Lower leg skin (tissue), 4 donors: ENCODE measurements at regions not wholly inside any gene's neighbourhood (a gene's known extent, or its start where the extent isn't known, plus 50 kb on each side); places are given as distances from the start of the nearest gene placed in this dataset.
"Not testable (repeated sequence)": the region's sequence is repeated elsewhere in the genome, so short reads cannot be mapped to it uniquely, and the experiment has no call there.

ENCODE experiments used
- DNase-seq, 2 donors: peaks; one replicate each; pipeline ENCODE4 v3.0.0-alpha.2; 2019; ENCODE audit warnings: low spot score in 2 of 2
- H3K4me3 ChIP-seq: fragments of 200-600 bp; sonication (generic); 2 replicates; pipeline ENCODE4 v1.5.1; 2017; ENCODE audit warnings: mild to moderate bottlenecking, low read depth; ENCODE audit not compliant: poor library complexity, severe bottlenecking
- POLR2A ChIP-seq, 2 donors: fragments of 450-650 bp; IDR thresholded peaks; one replicate each; pipeline ENCODE4 v1.6.1; 2016 to 2017; ENCODE audit warnings: antibody characterized with exemption in 2 of 2, mild to moderate bottlenecking in 1 of 2, moderate library complexity in 1 of 2
- WGBS, 2 donors: methylation state at CpG; one replicate each; pipeline ENCODE4 v1.1.5; 2018; 5-methylcytosine and 5-hydroxymethylcytosine counted together
- intact Hi-C: fragments of 100-400 bp; cut with DNase I; formaldehyde crosslinking; loops from one replicate; pipeline ENCODE4 v1.15.0; 2023; ENCODE audit warnings: low total_unique reads
- TF ChIP-seq, protein P1 (sequence below), 3 donors: fragments of 450-650 bp; IDR thresholded peaks; one replicate each; pipeline ENCODE4 v1.5.1; 2016; ENCODE audit warnings: antibody characterized with exemption in 3 of 3, mild to moderate bottlenecking in 3 of 3, moderate library complexity in 2 of 3

DNA sequence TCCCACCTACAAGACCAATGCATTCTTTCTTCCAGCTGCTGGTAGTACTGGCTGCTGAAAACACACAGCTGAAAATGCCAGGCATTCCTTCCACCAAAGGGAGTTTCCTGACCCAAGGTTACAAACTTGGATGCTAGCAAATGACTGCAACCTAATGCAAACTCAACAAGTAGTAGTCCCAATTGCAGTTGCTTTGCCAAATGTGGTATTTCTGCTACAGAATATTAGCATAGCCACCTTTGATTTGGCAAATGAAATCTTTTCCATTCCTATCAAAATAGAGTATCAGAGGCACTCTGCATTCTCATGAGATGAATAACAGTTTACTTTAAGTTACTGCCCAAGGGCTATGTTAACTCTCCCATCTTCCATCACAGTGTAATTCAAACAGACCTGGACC, 172.0 kb upstream of the ARHGAP42 start:
- no peak for DNase-seq
- intact Hi-C loops, result no loop called here

DNA sequence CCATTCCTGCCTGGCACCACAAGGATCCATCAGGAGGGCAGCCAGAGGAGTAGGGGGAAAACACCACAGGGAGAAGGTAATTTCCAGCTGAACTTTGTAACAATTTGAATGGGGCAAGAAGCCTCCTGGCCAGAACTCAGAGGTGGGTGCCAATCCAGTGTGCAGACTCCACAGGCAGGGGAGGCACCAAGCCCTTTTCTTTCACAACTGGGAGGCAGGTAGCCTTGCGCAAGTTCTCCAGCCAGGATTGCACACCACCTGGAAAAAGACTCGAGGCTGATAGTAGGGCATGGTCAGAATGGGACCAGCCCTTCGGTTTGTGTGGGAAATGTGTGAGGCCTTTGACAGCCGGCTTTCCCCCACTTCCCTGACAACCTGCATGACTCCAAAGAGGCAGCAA, 161.9 kb upstream of the ARHGAP42 start:
- no peak for DNase-seq
- intact Hi-C loops, result no loop called here
- WGBS, 2 donors, result 82 to 93% methylated on average over 4 of the region's 4 CpGs
- no peak for TF ChIP-seq POLR2A (IDR thresholded peaks at IDR 0.05)
- TF ChIP-seq, protein P1, sequence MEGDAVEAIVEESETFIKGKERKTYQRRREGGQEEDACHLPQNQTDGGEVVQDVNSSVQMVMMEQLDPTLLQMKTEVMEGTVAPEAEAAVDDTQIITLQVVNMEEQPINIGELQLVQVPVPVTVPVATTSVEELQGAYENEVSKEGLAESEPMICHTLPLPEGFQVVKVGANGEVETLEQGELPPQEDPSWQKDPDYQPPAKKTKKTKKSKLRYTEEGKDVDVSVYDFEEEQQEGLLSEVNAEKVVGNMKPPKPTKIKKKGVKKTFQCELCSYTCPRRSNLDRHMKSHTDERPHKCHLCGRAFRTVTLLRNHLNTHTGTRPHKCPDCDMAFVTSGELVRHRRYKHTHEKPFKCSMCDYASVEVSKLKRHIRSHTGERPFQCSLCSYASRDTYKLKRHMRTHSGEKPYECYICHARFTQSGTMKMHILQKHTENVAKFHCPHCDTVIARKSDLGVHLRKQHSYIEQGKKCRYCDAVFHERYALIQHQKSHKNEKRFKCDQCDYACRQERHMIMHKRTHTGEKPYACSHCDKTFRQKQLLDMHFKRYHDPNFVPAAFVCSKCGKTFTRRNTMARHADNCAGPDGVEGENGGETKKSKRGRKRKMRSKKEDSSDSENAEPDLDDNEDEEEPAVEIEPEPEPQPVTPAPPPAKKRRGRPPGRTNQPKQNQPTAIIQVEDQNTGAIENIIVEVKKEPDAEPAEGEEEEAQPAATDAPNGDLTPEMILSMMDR (IDR thresholded peaks at IDR 0.05), result no peak
- no peak overlapping the region for H3K4me3 ChIP-seq

More for the DNA sequence above, 172.0 kb upstream of the ARHGAP42 start:
- no peak for TF ChIP-seq POLR2A (IDR thresholded peaks at IDR 0.05)
- TF ChIP-seq, protein P1 (IDR thresholded peaks at IDR 0.05), result no peak
- no peak overlapping the region for H3K4me3 ChIP-seq

DNA sequence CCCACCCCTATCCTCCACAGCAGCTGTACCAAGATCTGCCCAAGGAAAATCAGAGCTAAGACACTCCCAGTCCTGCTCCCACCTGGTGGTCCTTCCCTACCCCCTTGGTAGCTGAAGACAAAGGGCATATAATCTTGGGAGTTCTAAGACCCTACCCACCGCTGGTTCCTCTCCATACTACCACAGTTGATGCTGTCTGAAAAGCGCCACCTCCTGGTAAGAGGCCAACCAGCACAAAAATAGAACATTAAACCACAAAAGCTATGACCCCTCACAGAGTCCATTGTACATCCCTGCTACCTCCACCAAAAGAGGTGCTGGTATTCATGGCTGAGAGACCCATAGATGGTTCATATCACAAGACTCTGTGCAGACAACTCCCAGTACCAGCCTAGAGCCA, 161.5 kb upstream of the ARHGAP42 start:
- 63 to 71% methylated on average over 2 of the region's 2 CpGs for WGBS, 2 donors
- intact Hi-C loops, result no loop called here
- DNase-seq, result no peak
- H3K4me3 ChIP-seq, result no peak overlapping the region
- TF ChIP-seq, protein P1 (IDR thresholded peaks at IDR 0.05), result no peak
- TF ChIP-seq POLR2A (IDR thresholded peaks at IDR 0.05), result no peak

DNA sequence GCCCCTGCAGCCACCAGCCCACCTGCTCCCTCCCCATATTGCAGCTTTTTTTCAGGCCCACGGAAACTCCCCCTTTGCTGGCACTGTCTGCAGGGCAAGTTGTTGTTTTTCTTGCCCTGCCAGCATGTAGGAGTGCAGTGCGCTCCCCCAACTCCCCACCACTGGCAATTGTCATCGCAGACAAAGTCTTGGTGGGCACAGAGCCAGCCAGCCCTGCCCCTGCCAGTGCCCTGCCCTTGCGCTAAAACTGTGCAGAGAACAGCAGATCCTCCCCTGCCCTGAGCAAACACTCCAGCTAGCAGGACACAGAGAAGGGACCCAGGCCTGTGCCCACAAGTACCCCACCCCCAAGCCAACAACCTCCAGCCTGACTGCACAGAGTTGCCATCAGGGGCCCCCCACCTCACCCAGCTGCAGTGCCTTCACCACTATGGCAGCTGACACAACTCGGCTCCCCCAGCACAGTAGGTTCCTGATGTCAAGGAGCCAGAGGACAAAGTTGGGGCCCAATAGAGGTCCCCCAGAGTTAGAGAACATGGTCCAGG, 158.1 kb upstream of the ARHGAP42 start:
- no peak for DNase-seq
- intact Hi-C loops, result no loop called here
- WGBS, 2 donors, result 77 to 84% methylated on average over 5 of the region's 5 CpGs
- TF ChIP-seq, protein P1 (IDR thresholded peaks at IDR 0.05), result no peak
- TF ChIP-seq POLR2A (IDR thresholded peaks at IDR 0.05), result no peak
- no peak overlapping the region for H3K4me3 ChIP-seq

DNA sequence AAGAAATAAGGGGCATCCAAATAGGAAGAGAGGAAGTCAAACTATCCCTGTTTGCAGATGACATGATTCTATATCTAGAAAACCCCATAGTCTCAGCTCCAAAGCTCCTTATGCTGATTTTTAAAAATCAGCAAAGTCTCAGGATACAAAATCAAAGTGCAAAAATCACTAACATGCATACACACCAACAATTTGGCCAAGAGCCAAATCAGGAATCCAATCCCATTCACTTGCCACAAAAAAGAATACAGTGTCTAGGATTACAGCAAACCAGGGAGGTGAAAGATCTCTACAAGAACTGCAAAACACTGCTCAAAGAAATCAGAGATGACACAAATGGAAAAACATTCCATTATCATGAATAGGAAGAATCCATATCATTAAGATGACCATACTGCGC, 155.8 kb upstream of the ARHGAP42 start:
- DNase-seq, H3K4me3 ChIP-seq, intact Hi-C loops: not testable (repeated sequence)
- 93 to 97% methylated on average over 1 of the region's 1 CpG for WGBS, 2 donors

DNA sequence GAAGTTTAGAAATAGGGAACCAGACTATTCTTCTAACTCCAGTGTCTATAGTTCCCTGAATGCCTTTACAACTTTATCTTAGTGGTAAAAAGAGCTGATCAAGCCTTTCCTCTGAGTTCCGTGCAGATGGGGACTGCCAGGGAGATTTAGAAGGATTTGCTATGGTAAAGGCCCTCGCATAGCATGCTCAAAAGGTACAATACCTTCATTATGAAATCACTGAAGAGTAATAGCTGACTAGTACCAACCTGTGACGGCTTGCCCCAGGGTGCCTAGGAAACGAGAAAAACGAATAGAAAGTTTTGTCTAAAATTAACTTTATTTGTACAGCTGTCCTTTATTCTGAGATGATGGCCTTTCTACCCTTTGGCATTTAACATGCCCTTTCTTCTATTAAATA, 150.1 kb upstream of the ARHGAP42 start:
- TF ChIP-seq, protein P1 (IDR thresholded peaks at IDR 0.05), result no peak
- TF ChIP-seq POLR2A (IDR thresholded peaks at IDR 0.05), result no peak
- no peak overlapping the region for H3K4me3 ChIP-seq
- intact Hi-C loops, result no loop called here
- no peak for DNase-seq
- WGBS, 2 donors, result 34 to 40% methylated on average over 5 of the region's 5 CpGs
